ENCODE measurements at regions not wholly inside any gene's neighbourhood (a gene's known extent, or its start where the extent isn't known, plus 50 kb on each side); places are given as distances from the start of the nearest gene placed in this dataset.

DNA sequence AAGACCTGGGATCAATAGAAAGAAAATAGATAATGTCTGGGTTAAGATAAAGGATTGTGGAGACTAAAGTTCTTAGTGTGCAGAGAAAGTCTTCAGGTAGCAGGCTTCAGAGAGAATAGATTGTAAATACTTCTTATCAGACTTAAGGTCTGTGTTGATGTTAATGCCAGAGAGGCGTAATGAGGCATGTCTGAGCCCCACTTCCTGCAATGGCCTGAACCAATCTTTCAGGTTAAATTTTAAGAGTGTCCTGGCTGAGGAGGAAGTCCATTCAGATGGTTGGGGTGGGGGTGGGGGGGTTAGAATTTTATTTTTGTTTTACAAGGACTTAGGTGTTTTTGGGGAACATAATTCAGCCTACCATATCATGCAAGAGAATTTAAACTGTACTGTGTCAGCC, 129.5 kb downstream of the EVA1A start:
- TF ChIP-seq POLR2A (IDR thresholded peaks at IDR 0.05; ENCODE audit: low read length) (no peak), JUN (IDR thresholded peaks at IDR 0.05) (no peak), NR3C1 (IDR thresholded peaks at IDR 0.05) (no peak), RNF2 (IDR thresholded peaks at IDR 0.05; ENCODE audit: borderline replicate concordance, low read depth) (no peak), KDM1A (IDR thresholded peaks at IDR 0.05; ENCODE audit: low read depth) (no peak), EP300 (IDR thresholded peaks at IDR 0.05) (no peak), SMC3 (IDR thresholded peaks at IDR 0.05) (no peak), MYC (IDR thresholded peaks at IDR 0.05; ENCODE audit: borderline replicate concordance, low read length) (no peak), JUNB (IDR thresholded peaks at IDR 0.05) (no peak), REST (IDR thresholded peaks at IDR 0.05) (no peak), PHF8 (IDR thresholded peaks at IDR 0.05; ENCODE audit: borderline replicate concordance, low read depth) (no peak)
- TF ChIP-seq, protein P1, sequence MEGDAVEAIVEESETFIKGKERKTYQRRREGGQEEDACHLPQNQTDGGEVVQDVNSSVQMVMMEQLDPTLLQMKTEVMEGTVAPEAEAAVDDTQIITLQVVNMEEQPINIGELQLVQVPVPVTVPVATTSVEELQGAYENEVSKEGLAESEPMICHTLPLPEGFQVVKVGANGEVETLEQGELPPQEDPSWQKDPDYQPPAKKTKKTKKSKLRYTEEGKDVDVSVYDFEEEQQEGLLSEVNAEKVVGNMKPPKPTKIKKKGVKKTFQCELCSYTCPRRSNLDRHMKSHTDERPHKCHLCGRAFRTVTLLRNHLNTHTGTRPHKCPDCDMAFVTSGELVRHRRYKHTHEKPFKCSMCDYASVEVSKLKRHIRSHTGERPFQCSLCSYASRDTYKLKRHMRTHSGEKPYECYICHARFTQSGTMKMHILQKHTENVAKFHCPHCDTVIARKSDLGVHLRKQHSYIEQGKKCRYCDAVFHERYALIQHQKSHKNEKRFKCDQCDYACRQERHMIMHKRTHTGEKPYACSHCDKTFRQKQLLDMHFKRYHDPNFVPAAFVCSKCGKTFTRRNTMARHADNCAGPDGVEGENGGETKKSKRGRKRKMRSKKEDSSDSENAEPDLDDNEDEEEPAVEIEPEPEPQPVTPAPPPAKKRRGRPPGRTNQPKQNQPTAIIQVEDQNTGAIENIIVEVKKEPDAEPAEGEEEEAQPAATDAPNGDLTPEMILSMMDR (IDR thresholded peaks at IDR 0.05), result no peak
